ENCODE measurements at regions not wholly inside any gene's neighbourhood (a gene's known extent, or its start where the extent isn't known, plus 50 kb on each side); places are given as distances from the start of the nearest gene placed in this dataset.
"Not testable (repeated sequence)": the region's sequence is repeated elsewhere in the genome, so short reads cannot be mapped to it uniquely, and the experiment has no call there.

DNA sequence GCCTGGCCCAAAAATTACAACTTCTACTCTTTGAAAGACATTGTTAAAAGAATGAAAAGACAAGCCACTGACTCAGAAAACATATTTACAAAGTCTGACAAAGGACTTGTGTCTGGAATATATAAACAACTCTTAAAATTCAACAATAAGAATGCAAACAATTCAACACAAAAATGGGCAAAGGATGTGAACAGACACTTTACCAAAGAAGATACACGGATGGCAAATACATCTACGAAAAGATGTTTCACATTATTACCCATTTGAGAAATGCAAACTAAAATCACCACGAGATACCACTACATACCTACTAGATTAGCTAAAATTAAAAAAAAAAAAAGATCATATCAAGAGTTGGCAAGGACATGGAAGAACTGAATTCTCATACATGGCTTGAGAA, 80.8 kb upstream of the METRNL start:
- no peak for DNase-seq

DNA sequence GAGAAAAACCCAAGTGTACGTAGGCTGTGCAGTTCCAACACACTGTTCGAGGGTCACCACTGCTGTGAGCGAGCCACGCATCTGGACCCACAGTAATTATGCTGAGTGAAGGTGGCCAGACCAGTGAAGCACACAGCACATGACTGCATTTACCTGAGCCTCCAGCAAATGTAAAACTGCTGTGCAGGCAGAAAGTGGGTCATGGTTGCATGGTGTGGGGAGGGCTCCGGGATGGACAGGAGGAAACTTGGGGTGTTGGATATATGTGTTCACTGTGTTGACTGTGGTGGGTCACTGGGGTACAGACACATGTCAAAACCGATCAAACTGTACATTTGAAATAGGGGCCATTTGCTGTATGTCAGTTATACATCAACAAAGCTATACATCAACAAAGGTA, 78.7 kb upstream of the METRNL start:
- no peak for DNase-seq

DNA sequence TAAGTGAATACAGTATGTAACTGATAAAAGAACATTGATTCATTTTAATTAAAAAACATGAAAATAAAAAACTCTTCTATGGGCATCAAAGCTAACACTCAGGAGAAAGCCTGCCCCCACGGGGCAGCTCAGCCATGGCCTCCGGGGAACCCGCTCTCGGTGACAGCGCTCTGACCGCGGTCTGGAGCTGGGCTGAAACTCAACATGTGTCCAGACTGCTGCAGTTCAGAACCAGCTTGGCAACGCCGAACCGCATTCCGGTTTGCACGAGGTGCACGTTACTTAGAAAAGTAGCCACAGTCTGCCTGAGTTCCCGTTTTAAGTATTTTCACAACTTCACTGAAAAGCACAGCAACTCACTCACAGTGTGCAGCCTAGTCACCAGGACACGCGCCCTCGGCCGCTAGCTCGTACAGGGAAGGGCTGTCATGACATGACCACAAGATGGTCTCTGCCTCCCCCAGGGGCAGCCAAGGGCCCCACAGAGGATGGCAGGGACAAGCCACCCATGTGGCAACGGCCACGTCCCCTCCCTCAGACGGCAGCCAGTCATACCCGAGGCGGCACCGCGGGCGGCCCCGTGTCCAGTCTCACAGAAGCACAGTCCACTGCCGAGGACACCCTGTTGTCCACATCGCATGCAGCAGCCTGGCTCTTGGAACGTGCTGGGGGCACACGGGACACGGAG, 77.1 kb upstream of the METRNL start:
- DNase-seq: no peak

DNA sequence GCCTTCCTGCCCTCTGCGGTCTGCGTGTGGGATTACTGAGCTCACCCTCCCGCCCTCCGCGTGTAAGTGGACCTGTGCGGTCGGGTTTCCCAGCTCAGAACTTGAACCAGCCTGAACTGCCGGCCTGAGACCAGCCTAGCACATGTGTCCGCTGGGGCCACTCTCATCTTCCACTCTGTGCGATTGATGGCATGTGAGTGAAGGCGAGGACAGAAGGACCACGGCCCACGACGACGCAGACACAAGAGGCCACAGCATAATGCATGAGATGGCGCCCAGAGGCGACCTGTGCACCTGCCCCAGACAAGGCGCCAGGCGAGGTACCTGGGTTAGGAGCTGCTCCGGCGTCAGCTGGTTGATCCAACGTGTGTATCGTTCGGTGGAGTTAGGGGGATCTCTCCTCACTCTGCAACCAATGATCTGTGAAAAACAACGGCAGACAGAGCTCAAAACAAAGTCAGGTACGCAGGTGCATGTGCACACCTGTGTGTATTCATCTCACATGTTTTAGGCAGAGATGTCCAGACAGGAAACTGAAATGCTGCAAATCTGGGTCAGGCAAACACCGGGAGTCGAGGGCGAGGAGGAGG, 74.5 kb upstream of the METRNL start:
- DNase-seq: no peak

DNA sequence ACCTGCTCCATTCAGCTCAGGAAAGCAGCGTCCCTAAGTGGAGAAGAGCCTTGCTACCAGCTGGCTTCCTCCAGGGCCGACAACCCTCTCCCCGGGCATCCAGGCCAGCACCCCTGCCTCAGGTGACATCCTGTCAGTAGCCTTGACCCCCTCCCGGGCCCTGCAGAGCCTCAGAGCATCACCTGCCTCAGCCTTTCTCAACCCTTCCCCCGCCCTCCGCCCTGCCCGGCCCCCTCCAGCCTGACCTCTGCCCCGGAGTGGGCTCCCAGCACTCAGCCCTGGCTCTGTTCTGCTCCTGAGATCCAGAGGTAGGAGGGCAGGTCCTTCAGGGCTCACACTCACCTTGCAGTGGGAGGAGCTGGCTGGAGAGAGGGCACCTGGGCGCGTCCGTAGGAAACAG, 73.8 kb upstream of the METRNL start:
- DNase-seq: no peak

DNA sequence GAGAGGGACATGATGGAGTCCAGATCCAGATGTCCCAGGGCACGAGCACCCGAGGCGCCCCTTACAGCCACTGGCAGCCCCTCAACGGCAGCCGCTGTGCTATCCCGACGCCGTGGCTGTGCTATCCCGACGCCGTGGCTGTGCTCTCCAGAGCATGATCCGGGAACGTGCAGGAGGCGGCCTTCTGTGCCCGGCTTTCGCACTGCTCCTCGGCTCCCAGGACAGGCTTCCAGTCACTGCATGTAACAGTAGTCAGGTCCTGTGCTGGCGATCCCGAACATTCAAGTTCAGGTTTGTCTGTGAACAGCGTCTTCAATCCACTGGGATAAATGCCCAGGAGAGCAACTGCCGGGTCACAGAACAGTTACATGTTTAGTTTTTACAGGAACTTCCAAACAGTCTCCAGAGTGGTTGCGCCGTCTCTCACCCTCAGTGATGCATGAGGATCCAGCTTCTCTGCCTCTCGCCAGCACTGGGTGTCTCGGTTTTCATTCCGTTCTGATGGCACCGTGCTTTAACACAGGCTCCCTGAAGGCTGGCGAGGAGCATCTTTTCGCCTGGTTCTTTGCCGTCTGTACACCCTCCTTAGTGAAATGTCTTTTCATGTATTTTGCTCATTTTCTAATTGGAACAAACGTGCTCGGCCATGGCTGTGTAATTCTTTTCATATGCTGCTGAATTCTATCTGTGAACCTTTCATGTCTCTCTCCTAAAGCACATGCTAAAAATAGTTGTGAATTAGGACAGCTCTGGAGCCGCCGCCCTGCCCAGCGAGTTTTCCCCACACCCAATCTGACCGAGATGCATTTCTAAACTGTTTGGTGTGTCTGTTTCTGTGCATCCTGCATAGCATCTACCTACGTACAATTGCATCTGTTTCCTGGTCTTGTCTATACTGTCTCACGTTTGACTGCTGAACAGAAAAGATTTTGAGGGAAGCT, 72.6 kb upstream of the METRNL start:
- no peak for DNase-seq

DNA sequence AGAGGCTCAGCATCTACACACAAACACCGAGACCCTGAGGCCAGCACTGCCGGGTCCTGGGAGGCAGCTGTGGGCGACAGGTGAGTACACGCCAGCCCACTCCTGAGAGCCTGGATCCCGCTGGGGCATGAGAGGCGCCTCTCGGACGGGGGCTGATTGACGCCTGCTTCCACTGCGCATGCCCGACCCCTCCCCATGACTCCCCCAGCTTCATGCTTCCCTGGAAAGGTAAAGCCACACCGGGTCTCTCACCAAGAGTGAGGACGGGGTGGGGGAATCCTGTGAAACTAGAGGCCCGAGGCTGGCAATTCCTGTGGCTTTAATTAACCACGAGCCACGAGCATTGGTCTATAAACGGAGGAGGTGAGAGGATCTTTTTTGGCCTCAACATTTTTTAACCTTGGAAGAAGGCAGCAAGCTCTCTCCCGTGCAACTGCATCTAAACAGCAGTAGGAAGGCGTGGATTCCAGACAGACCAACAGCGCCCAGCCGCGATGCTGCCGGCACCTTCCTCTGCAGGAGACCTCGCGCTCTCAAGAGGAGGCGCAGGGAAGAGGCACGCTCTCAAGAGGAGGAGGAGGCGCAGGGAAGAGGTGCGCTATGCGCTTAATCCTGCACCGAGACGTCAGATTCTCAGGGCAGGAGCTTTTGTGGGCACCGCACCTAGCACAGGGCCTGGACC, 71.8 kb upstream of the METRNL start:
- no peak for DNase-seq

DNA sequence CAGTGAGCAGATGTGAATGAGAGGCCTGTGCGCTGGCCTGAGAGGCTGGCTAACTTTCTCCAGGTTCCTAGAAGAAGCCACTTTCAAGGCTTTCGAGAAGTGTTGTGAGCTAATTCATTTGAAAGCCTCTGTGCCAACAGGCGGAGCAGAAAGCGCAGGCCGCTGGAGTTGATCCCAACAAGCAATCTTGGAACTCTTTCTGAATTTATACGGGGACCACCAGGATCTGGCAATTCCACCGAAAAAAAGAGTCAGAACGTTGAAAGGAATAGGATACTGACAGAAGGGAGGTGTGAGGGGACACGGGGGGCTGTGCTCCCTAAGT, 71.3 kb upstream of the METRNL start:
- no peak for DNase-seq

DNA sequence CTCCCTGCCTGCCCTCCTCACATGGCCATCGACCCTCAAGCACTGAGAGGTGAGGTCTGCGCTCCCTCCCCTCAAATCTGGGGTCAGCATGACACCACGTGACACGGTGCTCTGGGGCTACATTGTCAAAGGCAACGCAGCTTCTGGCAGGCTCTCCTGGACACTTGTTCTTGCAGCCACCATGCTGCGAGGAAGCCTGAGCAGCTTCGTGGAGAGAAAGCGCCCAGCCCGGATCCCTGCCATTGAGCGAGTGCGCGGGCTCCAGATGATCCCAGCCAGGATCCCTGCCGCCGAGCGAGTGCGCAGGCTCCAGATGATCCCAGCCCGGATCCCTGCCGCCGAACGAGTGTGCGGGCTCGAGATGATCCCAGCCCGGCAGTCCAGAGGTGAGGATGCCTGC, 70.9 kb upstream of the METRNL start:
- no peak for DNase-seq

DNA sequence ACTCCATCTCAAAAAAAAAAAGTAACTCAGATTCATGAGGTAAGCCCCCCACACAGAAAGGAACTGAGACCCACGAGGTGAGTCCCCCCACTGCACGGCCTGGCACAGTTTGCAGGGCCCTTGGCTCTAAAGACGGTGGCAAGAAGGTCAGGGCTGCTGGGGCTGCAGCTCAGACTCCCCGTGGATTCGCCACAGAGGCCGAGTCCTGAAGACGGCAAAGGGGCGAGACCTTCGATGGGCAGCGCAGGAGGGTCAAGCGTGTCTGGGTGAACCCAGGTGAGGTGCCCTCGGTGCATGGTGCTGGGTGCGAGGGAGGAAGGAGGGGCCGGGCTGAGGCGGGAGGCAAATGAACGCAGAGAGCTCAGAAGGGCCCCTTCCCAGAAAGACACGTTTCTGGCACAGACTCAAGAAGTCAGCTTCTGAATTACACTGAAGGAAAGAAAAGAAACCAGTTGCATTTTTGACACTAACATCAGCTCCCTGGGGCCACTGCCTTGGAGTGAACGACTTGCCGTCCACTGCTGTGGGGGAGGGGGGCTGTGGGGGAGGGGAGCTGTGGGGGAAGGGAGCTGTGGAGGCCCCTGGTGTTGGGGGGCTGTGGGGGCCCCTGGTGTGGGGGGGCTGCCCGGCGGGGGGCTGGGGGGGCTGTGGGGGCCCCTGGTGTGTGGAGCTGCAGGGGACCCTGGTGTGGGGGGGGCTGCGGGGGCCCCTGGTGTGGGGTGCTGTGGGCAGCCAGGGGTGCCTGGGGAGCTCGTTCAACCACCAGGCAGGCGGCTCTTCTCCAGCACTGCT, 69.8 kb upstream of the METRNL start:
- DNase-seq: no peak

DNA sequence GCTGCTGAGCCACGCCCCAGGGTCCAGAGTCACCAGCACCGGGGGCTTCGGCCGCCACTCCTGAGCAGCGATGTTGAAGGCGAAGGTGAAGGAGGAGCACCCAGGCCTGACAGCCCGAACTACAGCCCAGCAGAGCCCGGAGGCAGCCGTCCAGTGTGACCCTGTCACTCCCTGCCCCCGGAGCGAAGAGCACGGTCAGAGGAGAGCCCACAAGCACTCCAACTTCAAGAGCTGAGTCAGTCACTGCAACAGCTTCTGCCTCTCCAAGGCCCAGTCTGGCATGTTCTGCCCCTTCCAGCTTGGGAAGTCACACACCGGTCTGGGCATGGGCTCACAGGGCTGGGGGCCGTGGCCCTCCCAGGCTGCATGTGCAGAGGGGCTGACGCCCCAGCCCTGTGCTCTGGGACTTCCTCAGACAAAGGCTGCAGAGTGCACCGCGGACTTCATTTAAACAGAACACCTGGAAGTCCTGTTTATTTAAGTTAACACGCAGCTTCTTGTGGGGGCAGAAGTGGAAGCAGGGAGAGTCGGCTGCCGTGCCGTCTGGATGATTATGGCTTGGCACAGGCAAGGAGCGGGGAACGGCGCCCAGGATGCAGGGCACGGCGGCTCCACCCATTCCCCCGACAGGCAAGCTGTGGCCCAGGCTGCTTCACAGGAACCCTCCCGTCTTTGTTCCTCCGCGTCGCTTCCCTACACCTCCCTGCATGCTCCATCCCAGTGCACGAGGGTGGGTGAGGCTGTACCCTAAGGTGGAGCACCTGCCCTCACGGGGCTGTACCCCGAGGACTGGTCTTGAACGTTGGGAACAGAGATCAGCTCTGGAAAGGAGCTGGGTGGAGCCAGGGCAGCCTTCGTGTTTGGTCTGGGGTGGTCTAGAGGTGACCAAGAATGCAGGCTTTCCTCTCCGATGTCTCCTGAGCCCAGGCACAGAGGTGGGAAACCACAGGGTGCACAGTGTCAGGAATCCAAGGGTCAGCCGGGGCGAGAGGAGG, 68.9 kb upstream of the METRNL start:
- no peak for DNase-seq

DNA sequence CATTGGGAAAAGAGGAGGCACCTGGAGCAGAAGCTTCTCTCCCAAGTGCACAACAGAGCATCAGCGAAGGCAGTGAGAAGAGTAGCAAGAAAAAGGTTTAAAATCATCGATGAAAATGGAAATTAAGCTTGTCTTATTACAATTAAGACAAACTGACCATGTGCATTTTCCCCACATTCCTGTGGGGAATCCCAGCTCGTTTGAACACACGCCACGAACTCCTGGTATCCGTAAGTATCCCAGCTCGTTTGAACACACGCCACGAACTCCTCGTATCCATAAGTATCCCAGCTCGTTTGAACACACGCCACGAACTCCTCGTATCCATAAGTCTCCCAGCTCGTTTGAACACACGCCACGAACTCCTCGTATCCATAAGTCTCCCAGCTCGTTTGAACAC, 67.7 kb upstream of the METRNL start:
- DNase-seq: not testable (repeated sequence)

DNA sequence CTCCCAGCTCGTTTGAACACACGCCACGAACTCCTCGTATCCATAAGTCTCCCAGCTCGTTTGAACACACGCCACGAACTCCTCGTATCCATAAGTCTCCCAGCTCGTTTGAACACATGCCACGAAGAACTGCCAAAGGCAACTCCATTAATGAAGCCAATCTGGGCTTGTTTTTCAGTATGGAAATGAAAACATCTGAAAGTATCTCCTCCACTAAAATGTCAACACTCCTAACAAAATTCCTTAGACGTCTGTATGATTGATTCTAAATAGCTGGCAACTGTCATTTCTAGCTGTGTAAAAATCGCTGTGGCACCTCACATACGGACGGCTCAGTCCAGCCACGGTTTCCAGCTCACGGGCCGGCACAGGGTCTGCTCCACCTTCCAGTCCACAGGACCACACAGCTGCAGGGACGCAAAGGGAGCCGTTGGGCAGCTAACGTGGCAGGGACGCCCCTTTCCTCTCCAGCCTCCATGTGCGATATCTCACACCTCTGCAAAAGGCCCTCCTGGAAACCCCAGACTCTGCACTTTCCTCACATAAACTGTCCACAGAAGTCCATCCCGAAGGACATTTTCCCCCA, 67.1 kb upstream of the METRNL start:
- no peak for DNase-seq

DNA sequence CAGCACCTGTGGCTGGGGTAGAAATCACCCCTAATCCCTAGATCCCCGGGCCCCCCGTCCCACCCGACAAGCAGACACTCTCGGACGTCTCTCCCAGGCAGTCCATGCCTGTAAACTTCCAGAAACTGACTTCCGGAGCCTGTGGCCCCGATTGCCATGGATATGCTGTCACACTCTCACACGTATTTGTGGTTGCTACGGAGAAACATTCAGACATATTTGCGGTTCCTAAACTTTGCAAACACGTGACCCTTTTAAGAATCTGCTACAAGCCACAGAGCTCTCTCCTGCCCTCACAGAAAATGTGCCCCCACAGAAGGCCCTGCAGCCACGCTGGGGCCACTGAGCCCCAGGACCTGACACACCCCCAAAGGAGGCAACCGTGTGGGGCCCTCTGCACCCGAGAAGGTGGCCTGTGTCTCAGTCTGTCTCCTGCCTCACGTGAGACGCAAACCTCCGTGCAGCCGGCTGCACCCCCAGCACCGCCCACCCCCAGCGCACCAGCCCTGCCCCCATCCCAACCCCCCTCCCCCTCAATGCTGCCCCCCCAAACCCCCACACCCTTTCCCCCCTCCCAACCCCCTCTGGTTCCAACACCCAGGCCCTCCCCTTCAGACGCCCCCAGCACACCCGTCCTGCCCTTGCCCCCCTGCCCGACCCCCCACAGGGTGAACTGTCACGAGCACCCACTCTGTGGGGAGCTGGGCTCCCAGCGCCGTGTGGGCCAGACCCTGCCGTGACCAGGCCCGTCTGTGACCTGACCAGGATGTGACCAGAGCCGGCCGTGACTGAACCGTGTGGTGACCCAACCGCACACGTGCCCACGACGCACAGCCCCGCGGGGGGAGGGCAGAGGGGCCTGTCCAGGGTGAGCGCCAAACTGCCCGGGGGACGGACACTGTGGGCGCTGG, 66.3 kb upstream of the METRNL start:
- DNase-seq: no peak

DNA sequence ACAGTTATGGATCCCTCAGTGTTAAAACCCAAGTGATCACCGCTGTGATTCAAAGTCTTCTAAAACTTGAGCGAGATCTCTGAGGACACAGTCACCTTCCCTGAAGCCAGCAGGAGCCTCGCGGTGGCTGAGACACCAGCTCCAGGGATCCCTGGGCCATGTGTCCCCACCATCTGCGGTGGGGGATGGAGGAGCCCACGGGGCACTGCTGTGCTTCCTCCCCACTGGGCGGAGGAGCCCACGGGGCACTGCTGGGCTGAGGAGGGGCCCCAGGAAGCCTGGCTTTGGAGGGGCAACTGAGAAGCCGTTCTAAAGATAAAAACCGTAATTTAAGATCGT, 65.7 kb upstream of the METRNL start:
- no peak for DNase-seq

DNA sequence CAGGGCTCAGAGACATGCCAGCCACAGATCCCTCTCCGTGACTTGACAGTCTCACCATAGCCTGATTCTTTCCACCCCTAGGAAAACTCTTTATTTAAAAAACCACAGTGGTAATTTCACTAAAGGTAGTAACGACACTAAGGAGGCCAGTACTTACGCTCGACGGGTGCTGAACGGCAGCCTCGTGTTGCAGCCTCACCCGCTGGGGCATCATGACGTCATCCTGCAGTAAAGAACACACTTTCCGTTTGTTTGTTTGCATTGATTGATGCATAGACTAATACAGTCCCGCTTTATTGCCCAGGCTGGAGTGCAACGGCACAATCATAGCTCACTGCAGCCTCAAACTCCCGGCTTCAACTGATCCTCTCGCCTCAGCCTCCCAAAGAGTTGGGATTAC, 65.1 kb upstream of the METRNL start:
- DNase-seq: no peak

DNA sequence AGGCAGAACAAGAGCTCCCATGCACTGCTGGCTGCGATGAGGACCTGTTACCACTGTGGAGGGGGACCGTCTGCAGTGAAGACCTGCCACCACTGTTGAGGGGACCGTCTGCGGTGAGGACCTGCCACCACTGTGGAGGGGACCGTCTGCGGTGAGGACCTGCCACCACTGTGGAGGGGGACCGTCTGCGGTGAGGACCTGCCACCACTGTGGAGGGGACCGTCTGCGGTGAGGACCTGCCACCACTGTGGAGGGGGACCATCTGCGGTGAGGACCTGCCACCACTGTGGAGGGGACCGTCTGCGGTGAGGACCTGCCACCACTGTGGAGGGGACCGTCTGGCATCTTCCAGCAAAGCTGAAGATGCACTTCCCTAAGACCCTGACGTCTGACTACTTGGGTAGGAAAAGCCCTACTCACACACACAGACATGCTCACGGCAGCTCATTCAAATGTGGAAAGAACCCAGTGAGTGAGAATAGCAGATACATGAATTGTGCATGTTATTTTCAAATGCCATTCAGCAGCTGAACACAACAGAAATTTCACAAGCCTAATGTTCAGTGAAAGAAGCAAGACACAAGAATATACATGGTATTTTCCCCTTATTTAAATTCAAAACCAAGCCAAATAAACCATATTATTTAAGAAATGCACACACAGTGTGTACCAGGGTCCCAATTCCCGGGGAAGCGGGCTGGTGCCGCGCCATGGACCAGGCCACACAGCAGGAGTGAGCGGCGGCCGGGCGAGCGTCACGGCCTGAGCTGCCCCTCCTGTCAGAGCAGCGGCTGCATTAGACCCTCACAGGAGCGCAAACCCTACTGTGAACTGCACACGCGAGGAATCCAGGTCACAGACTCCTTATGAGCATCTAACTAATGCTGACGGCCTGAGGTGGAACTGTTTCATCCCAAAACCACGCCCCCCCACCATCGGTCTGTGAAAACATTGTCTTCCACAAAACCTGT, 64.2 kb upstream of the METRNL start:
- DNase-seq: no peak

DNA sequence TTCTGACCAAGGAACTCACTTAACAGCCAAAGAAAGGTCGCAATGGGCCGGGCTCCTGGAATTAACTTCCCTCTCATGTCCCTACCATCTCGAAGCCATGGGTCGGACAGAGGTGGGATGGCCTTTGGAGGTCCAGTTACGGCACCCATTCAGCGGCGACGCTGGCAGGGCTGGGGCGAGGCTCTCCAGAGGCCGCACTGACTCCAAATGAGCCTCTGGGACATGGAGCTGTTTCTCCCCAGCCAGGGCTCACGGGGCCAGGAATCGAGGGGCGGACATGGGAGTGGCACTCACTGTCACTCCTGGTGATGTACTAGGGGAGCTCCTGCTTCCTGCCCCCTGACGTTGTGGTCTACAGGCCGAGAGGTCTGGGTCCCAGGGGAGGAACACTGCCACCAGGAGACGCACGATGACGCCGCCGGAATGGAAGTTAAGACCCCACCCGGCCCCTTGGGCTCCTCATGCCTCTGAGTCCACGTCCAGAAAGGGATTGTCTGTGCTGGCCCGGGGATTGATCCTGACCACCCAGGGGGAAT, 60.7 kb upstream of the METRNL start:
- no peak for DNase-seq

DNA sequence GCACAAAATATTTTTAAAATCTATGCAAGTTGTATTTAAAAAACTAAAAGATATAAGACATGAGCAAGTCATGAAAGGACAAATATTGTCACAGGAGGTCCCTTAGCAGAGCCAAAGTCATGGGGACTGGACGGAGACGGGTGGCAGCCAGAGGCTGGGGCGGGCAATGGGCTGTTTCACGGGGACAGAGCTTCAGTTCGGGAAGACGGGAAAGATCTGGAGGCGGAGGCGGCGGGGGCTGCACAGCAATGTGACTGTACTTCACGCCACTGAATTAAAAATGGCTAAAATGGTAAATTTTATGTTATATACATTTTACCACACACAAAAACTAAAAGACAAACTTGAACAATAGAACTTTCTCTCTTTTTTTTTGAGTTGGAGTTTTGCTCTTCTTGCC, 60.0 kb upstream of the METRNL start:
- DNase-seq: no peak

Data from stimulated activated CD4-positive, alpha-beta T cell treated with anti-CD3 and anti-CD28 coated beads, Interleukin-2, amount 100 ng/mL, for 48 hours (primary cell).